HepG2 (cell line): ENCODE measurements at regions not wholly inside any gene's neighbourhood (a gene's known extent, or its start where the extent isn't known, plus 50 kb on each side); places are given as distances from the start of the nearest gene placed in this dataset.

ENCODE experiments used
- ATAC-seq: fragments of 200-7000 bp; cut with Tn5 transposase; 3 replicates; pipeline ENCODE4 v1.9.1; 2020; ENCODE audit warnings: mild to moderate bottlenecking, moderate library complexity
- BruUV-seq: library from RNA; stranded (reverse); fragments of 400-500 nt; replicated peaks from 2 replicates; lab custom pipeline; 2021; lab: Mats Ljungman, UMichigan
- CTCF ChIA-PET: fragments of 300-600 bp; formaldehyde crosslinking; extraction: SDS; loops from one replicate; lab custom pipeline; 2021; ENCODE audit warnings: low total read pairs, inconsistent platforms, low intra/inter-chr PET ratio; lab: Yijun Ruan, JAX
- POLR2A ChIA-PET: fragments of 350-600 bp; sonication (Branson Sonifier 250); formaldehyde crosslinking; loops from one replicate; lab custom pipeline; 2020; ENCODE audit warnings: antibody characterized with exemption, inconsistent platforms; lab: Yijun Ruan, JAX
- DNase-seq: peaks from one replicate; pipeline ENCODE4 v3.0.0-alpha.2; 2015; ENCODE audit warnings: low spot score
- FAIRE-seq: peaks from 3 replicates; lab custom pipeline; 2011; peaks lifted over from hg19 to GRCh38; lab: Jason Lieb, UNC
- H2AFZ ChIP-seq: one replicate; pipeline ENCODE4 v1.6.1; 2011; ENCODE audit warnings: low read length, inconsistent platforms
- H3K27ac ChIP-seq: fragments of 300-600 bp; 3 replicates; pipeline ENCODE4 v1.8.0; 2011; ENCODE audit warnings: mixed run types, mild to moderate bottlenecking, mixed read lengths, low read length, inconsistent platforms; ENCODE audit not compliant: insufficient read depth; ENCODE audit errors: extremely low read length
- H3K27me3 ChIP-seq, 2 experiments: fragments of 200-600 bp in 1 of 2; 2 replicates in 1 of 2; 3 replicates in 1 of 2; pipeline versions ENCODE4 v1.6.0 to v1.8.0; 2011; ENCODE audit warnings: low read length in 2 of 2, mild to moderate bottlenecking in 2 of 2, moderate library complexity in 2 of 2, inconsistent platforms in 1 of 2; ENCODE audit not compliant: insufficient read depth in 2 of 2, control insufficient read depth in 1 of 2
- H3K36me3 ChIP-seq, 2 experiments: fragments of 200-600 bp in 1 of 2; replicated peaks in 1 of 2; 2 replicates in 1 of 2; 3 replicates in 1 of 2; pipeline versions ENCODE4 v1.5.1 to v1.8.0; 2011; ENCODE audit warnings: low read length in 2 of 2, inconsistent platforms in 1 of 2; ENCODE audit not compliant: insufficient read depth in 2 of 2, control insufficient read depth in 1 of 2
- H3K4me1 ChIP-seq: 2 replicates; pipeline ENCODE4 v1.5.1; 2012; ENCODE audit warnings: low read length, inconsistent platforms; ENCODE audit not compliant: insufficient read depth
- H3K4me2 ChIP-seq: 2 replicates; pipeline ENCODE4 v1.6.0; 2011; ENCODE audit warnings: low read depth, low read length, inconsistent platforms
- H3K4me3 ChIP-seq, 3 experiments: fragments of 200-600 bp in 1 of 3; sonication (generic), shearing (Covaris generic) in 1 of 3; replicated peaks in 1 of 3; 2 replicates each; pipeline ENCODE4 v1.5.1; 2011 to 2016; ENCODE audit warnings: low read length in 3 of 3, inconsistent platforms in 2 of 3, low read depth in 2 of 3, mild to moderate bottlenecking in 2 of 3, control low read depth in 1 of 3, mixed read lengths in 1 of 3; ENCODE audit not compliant: insufficient read depth in 1 of 3
- H3K79me2 ChIP-seq: one replicate; pipeline ENCODE4 v1.6.1; 2011; ENCODE audit warnings: low read length, inconsistent platforms; ENCODE audit not compliant: insufficient read depth
- H3K9ac ChIP-seq: 2 replicates; pipeline ENCODE4 v1.6.0; 2011; ENCODE audit warnings: mild to moderate bottlenecking, low read depth, low read length, inconsistent platforms; ENCODE audit not compliant: insufficient read depth
- H3K9me3 ChIP-seq: 2 replicates; pipeline ENCODE4 v1.5.1; 2012; ENCODE audit warnings: mild to moderate bottlenecking, low read length
- H4K20me1 ChIP-seq: 2 replicates; pipeline ENCODE4 v1.6.0; 2011; ENCODE audit warnings: inconsistent platforms, mild to moderate bottlenecking, low read length, moderate library complexity; ENCODE audit not compliant: insufficient read depth
- IRX3 ChIP-seq: sonication (generic); formaldehyde crosslinking; IDR thresholded peaks from 2 replicates; pipeline ENCODE4 v1.8.1; 2023; ENCODE audit warnings: mild to moderate bottlenecking, low read depth, missing genetic modification reagents, borderline replicate concordance
- NR3C1 ChIP-seq: sonication (generic); formaldehyde crosslinking; IDR thresholded peaks from 2 replicates; pipeline ENCODE4 v1.4.0; 2020; ENCODE audit warnings: missing genetic modification reagents
- TCF12 ChIP-seq, 2 experiments: fragments of 450-650 bp in 1 of 2; sonication (generic) in 1 of 2; formaldehyde crosslinking in 1 of 2; IDR thresholded peaks; 2 replicates each; pipeline versions ENCODE4 v1.6.1 to v1.8.0; 2017 to 2022; ENCODE audit warnings: antibody characterized with exemption in 1 of 2, mild to moderate bottlenecking in 1 of 2, missing genetic modification reagents in 1 of 2, moderate library complexity in 1 of 2
- WGBS: methylation state at CpG from one replicate; pipeline ENCODE4 v1.1.6; 2017; ENCODE audit warnings: low lambda C conversion rate; 5-methylcytosine and 5-hydroxymethylcytosine counted together
- in situ Hi-C: cut with HindIII; loops from 2 replicates; pipeline ENCODE4 v1.10.0; 2017; ENCODE audit warnings: low pct_unique_long_range_greater_than_20kb; ENCODE audit not compliant: extremely low pct_ligation_motif_present
- intact Hi-C: fragments of 100-400 bp; cut with micrococcal nuclease; formaldehyde crosslinking; loops from one replicate; pipeline ENCODE4 v1.10.0; 2022; ENCODE audit not compliant: unreplicated experiment
- TF ChIP-seq, protein P1 (sequence below): IDR thresholded peaks from 2 replicates; pipeline ENCODE4 v1.6.1; 2016; ENCODE audit warnings: low read depth, missing genetic modification reagents, missing compliant biosample characterization
- TF ChIP-seq, protein P2 (sequence below): sonication (generic); formaldehyde crosslinking; IDR thresholded peaks from 2 replicates; pipeline ENCODE4 v1.9.0; 2021; ENCODE audit warnings: missing genetic modification reagents, borderline replicate concordance

GRCh38 chr5:73282923-73283322, 109.9 kb downstream of the TMEM174 start (continued):
- TF ChIP-seq, protein P1, sequence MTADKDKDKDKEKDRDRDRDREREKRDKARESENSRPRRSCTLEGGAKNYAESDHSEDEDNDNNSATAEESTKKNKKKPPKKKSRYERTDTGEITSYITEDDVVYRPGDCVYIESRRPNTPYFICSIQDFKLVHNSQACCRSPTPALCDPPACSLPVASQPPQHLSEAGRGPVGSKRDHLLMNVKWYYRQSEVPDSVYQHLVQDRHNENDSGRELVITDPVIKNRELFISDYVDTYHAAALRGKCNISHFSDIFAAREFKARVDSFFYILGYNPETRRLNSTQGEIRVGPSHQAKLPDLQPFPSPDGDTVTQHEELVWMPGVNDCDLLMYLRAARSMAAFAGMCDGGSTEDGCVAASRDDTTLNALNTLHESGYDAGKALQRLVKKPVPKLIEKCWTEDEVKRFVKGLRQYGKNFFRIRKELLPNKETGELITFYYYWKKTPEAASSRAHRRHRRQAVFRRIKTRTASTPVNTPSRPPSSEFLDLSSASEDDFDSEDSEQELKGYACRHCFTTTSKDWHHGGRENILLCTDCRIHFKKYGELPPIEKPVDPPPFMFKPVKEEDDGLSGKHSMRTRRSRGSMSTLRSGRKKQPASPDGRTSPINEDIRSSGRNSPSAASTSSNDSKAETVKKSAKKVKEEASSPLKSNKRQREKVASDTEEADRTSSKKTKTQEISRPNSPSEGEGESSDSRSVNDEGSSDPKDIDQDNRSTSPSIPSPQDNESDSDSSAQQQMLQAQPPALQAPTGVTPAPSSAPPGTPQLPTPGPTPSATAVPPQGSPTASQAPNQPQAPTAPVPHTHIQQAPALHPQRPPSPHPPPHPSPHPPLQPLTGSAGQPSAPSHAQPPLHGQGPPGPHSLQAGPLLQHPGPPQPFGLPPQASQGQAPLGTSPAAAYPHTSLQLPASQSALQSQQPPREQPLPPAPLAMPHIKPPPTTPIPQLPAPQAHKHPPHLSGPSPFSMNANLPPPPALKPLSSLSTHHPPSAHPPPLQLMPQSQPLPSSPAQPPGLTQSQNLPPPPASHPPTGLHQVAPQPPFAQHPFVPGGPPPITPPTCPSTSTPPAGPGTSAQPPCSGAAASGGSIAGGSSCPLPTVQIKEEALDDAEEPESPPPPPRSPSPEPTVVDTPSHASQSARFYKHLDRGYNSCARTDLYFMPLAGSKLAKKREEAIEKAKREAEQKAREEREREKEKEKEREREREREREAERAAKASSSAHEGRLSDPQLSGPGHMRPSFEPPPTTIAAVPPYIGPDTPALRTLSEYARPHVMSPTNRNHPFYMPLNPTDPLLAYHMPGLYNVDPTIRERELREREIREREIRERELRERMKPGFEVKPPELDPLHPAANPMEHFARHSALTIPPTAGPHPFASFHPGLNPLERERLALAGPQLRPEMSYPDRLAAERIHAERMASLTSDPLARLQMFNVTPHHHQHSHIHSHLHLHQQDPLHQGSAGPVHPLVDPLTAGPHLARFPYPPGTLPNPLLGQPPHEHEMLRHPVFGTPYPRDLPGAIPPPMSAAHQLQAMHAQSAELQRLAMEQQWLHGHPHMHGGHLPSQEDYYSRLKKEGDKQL: no peak
- TF ChIP-seq NR3C1: no peak

- ATAC-seq: no peak
- Histone ChIP-seq H4K20me1 (no peaks in the 10 kb centered on the region), H3K79me2 (no peaks in the 10 kb centered on the region), H2AFZ (no peak overlapping the region), H3K36me3 (no peaks in the 10 kb centered on the region), H3K9me3 (no peaks in the 10 kb centered on the region; the same call in 1 of the 2 replicates), H3K4me3 (no peak overlapping the region), H3K9ac (no peak overlapping the region), H3K27ac (no peak overlapping the region), H3K4me2 (no peak overlapping the region), H3K4me1 (no peaks in the 10 kb centered on the region), H3K27me3 (peaks cover 8 to 51% of the 10 kb centered on the region in 2 experiments; a peak in 3 of 5 replicates)
- no peak for DNase-seq
- TF ChIP-seq, protein P2, sequence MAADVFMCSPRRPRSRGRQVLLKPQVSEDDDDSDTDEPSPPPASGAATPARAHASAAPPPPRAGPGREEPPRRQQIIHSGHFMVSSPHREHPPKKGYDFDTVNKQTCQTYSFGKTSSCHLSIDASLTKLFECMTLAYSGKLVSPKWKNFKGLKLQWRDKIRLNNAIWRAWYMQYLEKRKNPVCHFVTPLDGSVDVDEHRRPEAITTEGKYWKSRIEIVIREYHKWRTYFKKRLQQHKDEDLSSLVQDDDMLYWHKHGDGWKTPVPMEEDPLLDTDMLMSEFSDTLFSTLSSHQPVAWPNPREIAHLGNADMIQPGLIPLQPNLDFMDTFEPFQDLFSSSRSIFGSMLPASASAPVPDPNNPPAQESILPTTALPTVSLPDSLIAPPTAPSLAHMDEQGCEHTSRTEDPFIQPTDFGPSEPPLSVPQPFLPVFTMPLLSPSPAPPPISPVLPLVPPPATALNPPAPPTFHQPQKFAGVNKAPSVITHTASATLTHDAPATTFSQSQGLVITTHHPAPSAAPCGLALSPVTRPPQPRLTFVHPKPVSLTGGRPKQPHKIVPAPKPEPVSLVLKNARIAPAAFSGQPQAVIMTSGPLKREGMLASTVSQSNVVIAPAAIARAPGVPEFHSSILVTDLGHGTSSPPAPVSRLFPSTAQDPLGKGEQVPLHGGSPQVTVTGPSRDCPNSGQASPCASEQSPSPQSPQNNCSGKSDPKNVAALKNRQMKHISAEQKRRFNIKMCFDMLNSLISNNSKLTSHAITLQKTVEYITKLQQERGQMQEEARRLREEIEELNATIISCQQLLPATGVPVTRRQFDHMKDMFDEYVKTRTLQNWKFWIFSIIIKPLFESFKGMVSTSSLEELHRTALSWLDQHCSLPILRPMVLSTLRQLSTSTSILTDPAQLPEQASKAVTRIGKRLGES (CRISPR knock-in tag): no peak
- TF ChIP-seq IRX3 (CRISPR knock-in tag) (no peak), TCF12 (IDR thresholded peaks at IDR 0.05) (no peak), TCF12 (CRISPR knock-in tag; IDR thresholded peaks at IDR 0.05) (no peak)
- FAIRE-seq: no peak
- WGBS: 43% methylated on average over 5 of the region's 7 CpGs
- no TSS peak for BruUV-seq
- in situ Hi-C loops (no loop called here), intact Hi-C loops (no loop called here)
- CTCF ChIA-PET: no interaction called here
- POLR2A ChIA-PET: no interaction called here
Measured at GRCh38 chr5:73282383-73282782, 109.4 kb downstream of the TMEM174 start.
